GM18502 (cell line): ENCODE measurements at regions not wholly inside any gene's neighbourhood (a gene's known extent, or its start where the extent isn't known, plus 50 kb on each side); places are given as distances from the start of the nearest gene placed in this dataset.

ENCODE experiments used
- ATAC-seq: cut with Tn5 transposase; IDR thresholded peaks from one replicate; pipeline ENCODE4 v1.9.1; 2021; ENCODE audit warnings: mild to moderate bottlenecking; ENCODE audit not compliant: unreplicated experiment, poor library complexity

DNA sequence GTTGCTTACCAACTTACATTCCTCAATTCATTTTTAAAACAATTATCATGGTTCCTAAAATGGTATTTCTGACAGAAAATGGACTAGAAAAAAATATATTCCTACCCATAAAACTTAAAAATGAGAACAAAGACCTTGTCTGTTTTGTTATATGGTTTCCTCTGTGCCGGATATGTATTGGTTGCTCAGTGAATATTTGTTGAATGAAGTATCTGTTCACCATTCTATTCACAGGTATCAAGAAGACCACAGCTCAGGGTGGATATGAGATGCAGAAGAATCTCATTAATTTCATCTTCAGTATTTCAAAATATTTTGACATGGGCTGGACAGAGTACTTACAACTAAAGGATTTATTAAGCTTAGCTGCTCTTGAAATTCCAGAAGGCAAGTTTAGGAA is 58.1 kb downstream of the TUSC7 start:
- no peak for ATAC-seq

DNA sequence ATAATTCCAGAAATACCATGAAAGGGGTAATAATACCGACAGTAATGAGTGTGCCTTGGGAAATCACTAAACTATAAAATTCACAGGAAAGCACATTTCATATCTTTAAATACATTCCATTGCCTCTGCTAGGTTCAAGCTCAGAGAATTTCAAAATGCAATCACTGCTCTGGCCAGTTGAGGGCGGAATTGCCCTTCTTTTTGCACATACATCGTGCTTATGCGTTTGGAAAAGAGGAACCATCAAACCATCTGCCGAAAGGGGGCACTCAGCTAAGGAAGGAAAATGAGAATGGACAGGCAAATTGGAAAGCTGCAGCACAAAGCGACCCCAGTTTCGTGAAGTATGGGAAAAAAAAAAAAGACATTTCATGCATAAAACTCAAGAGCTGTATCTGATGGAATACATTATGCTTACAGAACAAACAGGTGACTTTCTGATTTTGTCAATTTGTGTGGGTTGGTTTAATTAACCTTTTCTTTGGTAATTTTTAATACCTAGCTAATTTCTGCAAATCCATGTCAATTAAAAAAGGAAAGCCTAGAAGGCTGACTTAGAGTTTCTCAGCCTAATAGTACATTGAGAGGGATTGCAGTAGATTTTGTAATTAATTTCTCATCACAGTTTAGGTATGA is 61.4 kb downstream of the TUSC7 start:
- peak; percentile 99 for ATAC-seq

DNA sequence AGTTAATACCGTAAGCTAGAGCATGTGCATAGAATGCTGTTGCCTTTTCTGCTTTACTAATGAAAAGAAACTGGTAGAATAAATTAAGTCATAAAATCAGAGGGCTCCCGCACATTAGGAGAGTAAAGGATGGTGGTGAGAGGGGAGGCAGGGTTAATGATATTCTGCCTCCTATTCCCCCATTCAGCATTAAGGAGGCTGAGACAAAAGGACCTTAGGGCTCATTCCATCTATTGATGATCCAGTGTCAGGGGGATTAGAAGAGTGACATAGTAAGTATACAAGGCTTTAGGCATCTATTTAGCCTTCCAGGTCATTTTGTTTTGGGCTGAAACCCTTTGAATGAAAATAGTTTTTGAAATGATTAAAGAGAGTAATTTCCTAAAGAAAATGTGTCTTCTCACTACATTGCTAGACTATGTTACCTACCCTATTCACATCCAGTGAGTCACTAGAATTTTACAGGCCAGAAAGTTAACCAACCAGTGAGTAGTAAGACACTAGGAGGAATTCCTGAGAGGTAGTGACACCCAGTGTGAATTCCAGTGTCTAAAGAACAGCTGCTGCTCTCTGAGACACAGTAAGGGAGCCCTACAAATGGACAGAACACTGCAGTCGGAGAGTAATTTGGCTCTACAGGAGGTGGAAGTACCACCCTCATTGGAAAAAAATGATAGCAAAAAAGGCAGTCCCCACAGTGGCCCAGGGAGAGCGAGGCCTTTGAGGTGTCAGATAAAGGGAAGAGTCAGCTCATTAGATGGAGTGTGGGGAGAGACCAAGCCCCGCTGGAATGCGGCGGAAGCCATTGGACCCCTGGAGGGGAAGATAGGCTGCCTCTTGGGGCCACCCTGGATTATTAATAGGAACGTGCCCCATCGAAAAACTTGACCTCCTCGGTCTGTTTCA is 67.6 kb downstream of the TUSC7 start:
- ATAC-seq = no peak

DNA sequence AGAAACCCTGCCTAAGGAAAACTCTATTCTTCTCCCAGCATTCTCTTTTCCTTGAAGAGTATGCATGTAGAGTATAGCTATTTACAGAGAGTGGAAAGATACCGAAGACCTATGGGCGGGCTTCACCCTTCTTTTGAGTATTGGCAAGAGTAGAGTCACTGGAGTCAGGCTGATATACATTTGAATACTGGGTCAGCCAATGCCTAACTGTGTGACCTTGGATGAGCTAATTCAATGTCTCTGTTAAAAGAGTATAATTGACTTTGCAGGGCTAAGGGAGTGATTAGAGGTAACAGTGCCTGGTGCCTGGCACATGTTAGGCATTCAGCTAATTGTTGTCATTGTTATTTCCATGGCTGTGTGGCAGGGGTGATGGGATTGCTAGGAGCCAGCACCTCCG is 75.6 kb downstream of the TUSC7 start:
- ATAC-seq = no peak

DNA sequence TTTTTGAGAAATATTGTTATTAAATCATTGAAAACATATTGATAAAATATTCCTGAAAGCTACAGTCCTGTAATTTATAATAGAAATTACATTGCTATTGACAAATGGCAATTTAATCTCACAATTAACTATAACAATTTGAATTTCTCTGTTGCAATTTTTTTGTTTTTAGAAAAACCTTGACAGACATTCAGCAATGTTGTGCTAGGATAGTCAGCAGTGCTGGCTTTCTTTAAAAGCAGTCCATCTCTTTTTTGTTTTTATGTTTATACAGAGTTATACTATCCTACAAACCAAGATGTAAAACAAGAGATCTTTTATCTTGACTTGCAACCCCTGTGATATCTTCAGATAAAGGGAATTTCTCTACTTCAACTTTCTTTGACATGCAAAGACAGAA is 93.1 kb downstream of the TUSC7 start:
- no peak for ATAC-seq

DNA sequence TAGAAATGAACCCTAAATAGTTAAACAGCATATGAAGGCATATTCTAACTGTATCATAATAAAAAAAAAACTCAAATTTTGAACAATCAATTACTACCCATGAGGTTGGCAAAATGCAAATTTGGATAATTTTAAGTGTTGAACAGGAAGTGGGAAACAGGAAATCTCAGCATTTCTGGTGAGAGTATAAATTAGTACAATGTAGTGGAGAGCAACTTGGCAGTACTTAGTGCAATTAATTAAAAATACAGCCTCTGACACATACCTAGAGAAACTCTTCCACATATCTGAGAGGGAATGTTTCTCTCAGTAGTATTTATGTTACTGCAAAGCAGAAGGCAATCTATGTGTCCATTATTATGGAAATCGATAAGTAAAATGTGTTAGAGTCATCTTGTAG is 96.8 kb downstream of the TUSC7 start:
- no peak for ATAC-seq

DNA sequence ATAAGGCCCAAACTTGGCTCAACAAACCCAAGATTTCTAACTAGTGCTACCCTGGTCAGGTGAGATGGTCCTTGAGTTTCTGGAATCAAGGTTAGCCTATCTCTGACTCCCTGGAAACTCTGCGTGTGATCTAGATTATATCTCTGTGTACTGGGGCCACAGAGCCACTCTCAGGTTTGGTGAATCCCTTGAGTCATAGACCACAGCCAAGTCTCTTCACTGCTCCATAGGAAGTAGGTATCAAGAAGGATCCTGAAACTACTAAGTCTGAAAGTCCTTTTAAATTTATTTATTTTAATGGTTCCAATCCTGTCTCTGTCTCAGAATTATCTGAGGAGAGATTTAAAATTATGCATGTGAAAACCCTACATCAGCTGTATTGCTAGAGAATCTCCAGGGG is 99.1 kb downstream of the TUSC7 start:
- no peak for ATAC-seq

DNA sequence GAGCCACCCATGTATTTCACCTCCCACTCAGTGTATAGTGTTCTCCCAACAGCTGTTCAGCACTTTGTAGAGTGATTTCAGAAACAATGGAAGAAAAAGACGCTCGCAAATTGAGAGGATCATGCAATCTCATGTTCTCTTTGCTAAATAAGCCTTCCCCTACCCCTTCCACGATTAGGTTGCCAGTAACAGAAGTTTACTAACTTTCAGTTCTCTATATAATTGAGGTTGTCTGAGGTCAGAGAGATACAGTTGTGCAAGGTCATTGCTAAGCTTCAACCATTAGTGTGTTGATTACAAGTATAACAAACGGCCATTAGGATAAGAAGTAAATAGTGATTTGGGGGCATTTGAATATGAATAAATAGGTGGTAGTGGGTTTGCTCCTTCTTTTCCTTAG is 99.6 kb downstream of the TUSC7 start:
- no peak for ATAC-seq

DNA sequence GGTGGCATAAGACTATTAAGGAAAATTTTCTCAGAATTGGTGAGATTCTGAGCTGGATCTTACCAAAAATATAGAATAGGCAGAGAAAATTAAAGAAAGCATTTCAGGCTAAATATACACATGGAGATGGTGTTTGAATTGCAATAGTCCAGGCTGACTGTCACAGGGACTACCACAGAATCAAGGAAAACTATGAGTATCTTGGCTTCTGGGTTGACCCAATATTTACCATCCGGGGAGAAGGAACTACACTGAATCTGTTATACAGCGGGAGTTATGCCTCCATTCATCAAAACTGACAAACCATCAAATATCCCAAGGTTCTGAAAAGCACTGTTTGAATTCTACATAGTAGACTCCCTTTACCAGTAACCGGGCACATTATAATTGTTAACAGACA is 102.2 kb downstream of the TUSC7 start:
- ATAC-seq = no peak

DNA sequence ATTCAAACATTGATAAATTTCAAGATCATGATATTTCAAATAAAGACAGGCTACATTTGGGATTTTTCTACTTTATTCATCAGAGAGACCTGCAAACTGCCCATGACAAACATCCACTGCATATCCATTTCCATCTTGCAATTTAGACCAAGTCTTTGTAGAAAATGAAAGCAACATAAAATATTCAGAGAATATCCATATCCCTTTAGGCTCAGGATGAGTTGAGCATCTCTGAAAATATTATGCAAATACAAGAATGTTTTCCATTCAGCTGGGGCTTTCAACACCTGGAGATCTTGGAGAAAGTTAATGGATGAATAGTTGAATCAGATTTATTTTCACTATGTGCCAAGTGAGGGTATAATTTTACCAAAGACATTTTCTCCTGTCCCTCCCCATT is 103.4 kb downstream of the TUSC7 start:
- no peak for ATAC-seq

DNA sequence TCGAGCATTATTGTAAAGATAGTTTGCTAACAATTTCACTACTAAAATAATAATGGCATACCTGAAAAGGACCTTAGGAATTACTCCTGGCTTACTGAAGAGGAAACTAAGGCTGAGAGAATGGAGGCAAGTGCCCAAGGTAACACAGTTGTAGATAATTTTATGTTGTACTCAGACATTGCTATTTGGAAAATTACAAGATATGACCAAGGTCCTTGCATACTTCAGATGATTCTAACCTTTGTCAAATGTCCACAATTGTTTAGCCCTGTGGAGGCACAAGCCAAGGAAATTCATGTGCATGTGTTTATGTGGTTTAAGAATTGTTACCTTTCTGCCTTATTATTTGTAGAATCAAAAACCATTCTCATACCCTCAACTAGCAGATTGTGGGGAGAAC is 105.7 kb downstream of the TUSC7 start:
- no peak for ATAC-seq

DNA sequence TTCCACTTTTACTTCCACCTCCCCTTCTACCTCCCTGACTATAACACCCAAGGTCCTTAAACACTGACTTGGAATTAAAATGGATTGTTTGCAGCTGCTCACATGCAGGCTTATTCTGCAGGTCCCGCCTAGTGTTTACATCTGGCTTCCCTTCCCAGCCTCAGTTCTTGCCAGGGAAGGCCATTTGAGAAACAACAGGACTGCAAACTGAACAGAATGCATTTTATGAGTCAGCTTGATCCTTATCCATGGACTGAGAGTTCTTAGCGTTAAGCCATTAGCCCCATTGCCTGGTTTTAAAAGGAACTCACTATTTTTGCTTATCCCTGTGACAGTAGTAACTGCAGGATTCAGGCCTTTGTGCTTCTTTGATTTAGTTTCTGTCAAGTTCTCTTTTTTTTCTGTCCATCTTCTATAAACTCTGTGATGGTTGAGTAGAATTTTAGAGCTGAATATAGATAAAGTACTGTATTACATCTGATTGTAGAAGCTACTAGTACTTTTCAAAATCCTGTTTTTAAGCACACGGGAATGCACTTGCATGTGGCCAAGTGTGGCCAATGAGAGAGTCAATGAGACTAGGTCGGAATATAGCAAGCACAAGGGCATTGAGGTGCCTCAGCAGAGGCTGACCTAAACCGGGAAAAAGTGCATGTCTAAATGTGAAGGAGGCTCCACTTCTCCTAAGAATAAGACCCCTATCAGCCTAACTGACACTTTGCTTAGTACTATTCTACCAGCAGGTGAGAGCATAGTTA is 106.4 kb downstream of the TUSC7 start:
- no peak for ATAC-seq

DNA sequence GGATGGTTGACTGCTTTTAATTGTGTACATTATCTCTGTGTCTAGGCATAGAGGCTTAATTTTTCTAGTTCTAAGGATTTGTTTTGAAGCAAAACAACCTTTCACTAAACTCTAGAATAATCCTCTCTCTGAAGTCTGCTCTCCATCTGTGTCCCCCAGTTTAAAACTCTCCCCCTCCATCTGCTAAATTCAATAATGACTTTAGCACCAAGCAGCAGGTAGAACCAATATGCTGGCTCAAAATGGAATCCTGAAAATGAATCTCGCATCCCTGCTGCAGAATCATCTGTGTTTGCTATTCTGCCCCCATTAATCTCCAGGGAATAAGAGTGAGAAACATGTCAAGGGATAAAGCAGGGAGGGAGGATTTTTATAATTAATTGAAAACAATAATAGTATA is 111.8 kb downstream of the TUSC7 start:
- no peak for ATAC-seq

DNA sequence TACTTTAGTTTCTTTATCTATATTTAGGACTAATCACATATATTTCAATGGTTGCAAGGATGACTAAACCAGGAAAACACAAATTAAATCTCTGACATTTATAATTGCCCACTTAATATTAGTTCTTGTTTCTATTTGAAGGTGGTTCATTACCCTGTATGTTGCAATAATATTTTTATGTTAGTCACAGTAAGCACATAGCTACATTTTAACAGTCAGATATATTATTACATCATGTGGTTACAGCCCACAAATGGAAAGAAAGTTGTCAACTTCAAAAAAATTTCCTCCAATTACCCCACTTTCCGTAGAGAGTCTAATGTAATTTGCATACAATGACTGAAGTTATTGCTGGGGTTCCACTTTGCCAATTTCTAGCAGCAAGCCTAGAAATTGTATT is 114.6 kb downstream of the TUSC7 start:
- ATAC-seq = no peak

DNA sequence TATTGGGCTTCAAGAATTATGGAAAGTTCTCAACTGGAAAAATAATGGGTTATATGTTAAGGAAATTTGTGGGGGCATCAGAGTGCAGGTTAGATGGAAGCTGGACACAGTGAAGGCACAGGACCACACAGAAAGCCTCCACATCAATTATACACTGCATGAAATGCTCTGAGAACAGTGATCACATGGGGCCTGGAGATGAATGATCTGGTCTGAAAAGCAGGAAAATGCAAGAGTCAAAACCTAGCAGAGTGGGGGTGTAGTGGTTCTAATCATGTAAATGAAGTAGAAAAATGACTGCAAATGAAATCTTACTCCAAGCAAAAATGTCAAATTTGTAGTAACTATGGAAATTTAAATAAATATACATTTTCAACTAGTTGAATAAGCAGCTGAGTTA is 123.6 kb downstream of the TUSC7 start:
- no peak for ATAC-seq

DNA sequence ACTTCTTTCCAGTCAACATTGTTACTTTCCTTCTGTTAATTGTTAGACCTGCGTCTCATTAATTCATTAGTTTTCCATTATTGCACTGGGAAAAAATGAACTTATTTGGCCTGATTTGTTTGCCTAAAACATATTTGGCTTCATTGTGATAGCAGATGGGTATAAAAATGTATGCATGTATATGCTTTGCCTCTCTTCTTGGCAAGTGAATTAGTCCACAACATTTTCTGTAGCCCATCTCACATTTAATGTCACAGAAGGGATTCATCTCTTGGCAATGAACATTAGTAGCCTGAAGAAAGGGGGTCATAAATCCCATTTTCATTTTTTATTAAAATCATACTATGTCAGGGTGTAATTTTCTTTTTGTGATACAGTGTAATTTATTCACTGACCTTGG is 125.2 kb downstream of the TUSC7 start:
- ATAC-seq = no peak

DNA sequence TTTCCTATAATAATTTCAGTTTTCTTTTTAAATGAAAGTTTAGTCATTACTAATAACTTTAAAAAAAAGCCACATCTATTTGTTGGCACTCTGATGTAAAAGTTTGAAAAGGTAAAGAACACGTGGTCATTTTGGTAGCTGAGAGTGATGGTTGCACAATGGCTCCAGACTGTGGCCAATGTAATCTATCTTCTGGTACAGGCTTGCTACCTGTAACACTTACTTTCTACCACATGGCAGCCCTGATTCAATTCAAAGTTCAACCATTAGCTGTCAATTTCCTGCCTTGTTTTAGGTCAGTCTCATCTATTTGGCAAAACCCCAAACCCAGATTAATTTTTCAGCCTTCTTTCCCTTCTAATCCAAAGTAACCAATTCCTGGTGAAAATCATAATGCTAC is 126.1 kb downstream of the TUSC7 start:
- ATAC-seq = no peak

DNA sequence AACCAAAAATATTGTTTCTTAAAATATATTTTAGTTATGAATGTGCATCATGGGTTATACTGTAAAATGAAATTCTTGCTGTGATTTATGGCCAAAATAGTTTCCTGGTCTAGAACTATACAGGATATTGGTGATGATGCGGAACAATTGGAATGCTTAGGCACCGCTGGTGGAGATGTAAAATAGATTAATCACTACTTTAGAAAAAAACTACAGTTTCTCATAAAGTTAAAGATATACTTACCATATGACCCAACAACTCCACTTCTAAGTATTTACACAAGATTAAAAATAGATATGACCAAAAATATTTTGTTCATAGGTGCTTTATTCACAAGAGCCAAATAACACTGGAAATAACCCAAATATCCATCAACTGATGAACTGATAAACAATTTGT is 126.7 kb downstream of the TUSC7 start:
- no peak for ATAC-seq

DNA sequence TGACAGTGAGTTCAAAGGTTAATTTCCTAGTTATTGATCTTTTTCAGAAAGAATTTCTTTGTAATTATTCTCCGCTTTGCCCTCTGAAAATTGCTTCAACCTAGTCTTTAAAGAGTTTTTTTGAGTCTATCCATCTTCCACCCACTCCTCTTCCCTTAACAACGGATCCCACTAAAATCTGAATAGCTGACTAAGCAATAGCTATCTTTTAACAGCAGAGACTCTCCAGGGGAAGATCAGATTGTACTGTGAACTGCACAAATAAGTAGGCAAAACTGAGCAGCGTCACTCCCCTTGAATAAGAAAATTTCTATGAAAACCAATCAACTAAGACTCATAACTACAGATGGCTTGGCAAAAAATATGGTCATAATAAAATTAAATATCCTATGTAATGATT is 127.9 kb downstream of the TUSC7 start:
- no peak for ATAC-seq

DNA sequence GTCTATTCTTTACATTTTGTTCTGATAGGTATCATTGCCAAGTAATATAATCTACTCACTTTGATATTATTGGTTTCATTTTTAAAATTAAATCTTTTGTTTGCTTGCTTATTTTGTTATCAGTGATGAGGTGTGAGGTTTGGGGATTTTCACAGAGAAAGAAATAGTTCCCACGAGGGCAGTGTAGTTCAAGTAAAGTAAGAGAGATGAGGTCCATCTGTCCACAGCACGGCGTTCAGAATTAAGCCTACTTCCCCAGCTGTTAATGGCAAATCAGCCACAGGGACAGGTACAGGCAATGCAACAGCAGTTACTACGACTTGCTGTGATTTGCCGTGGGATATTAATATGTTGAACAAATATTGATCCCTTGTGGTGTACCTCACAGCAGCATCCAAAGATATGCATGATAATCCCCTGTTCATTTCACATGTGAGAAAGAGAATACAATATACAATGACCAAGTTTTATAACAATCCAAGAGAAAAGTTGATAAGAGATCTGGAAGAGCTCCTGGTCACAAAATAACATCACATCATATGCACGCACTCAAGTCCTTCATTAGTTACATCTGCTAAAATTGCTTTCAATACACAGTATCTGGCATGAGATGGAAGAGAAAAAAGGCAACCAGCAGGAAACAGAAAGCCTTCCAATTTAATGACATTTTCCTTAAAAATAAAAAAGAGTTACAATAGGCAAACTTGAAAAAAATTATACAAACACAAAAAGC is 131.6 kb downstream of the TUSC7 start:
- no peak for ATAC-seq
